ENCODE measurements at regions not wholly inside any gene's neighbourhood (a gene's known extent, or its start where the extent isn't known, plus 50 kb on each side); places are given as distances from the start of the nearest gene placed in this dataset.

- DNase-seq: no peak
Measured at GRCh38 chr5:86786955-86787354, 169.2 kb downstream of the COX7C start.

GRCh38 chr5:86795659-86796058 lies 177.9 kb downstream of the COX7C start:
- no peak for DNase-seq

GRCh38 chr5:86797677-86798076 lies 179.9 kb downstream of the COX7C start:
- DNase-seq: no peak

GRCh38 chr5:86806206-86806605 lies 188.5 kb downstream of the COX7C start:
- no peak for DNase-seq

- DNase-seq: no peak
Measured at GRCh38 chr5:86807046-86808031, 189.6 kb downstream of the COX7C start.

- DNase-seq: no peak
Measured at GRCh38 chr5:86814315-86814714, 196.6 kb downstream of the COX7C start.

GRCh38 chr5:86814907-86815306 lies 197.2 kb downstream of the COX7C start:
- no peak for DNase-seq

GRCh38 chr5:86824637-86825036 lies 206.9 kb downstream of the COX7C start:
- no peak for DNase-seq

GRCh38 chr5:86831128-86831527 lies 213.4 kb downstream of the COX7C start:
- no peak for DNase-seq

GRCh38 chr5:86833868-86834267 lies 216.1 kb downstream of the COX7C start:
- no peak for DNase-seq

- no peak for DNase-seq
Measured at GRCh38 chr5:86837610-86838009, 219.9 kb downstream of the COX7C start.

GRCh38 chr5:86838083-86838482 lies 220.3 kb downstream of the COX7C start:
- no peak for DNase-seq

- no peak for DNase-seq
Measured at GRCh38 chr5:86841000-86841644, 223.4 kb downstream of the COX7C start.

GRCh38 chr5:86858442-86858841 lies 240.7 kb downstream of the COX7C start:
- no peak for DNase-seq

- DNase-seq: no peak
Measured at GRCh38 chr5:86861512-86861911, 243.8 kb downstream of the COX7C start.

GRCh38 chr5:86862093-86862492 lies 244.4 kb downstream of the COX7C start:
- no peak for DNase-seq

- no peak for DNase-seq
Measured at GRCh38 chr5:86864051-86864450, 246.3 kb downstream of the COX7C start.

- no peak for DNase-seq
Measured at GRCh38 chr5:86865256-86865785, 247.6 kb downstream of the COX7C start.

GRCh38 chr5:86866036-86866435 lies 248.3 kb downstream of the COX7C start:
- DNase-seq: no peak

- no peak for DNase-seq
Measured at GRCh38 chr5:86869268-86869667, 251.5 kb downstream of the COX7C start.

- no peak for DNase-seq
Measured at GRCh38 chr5:86875539-86875938, 257.8 kb downstream of the COX7C start.

GRCh38 chr5:86878250-86878649 lies 260.5 kb downstream of the COX7C start:
- DNase-seq: no peak

- DNase-seq: no peak
Measured at GRCh38 chr5:86879086-86879485, 261.3 kb downstream of the COX7C start.

- no peak for DNase-seq
Measured at GRCh38 chr5:86880344-86880743, 262.6 kb downstream of the COX7C start.

Measured in dermis blood vessel endothelial cell (primary cell).